OCI-LY7 (cell line): ENCODE measurements at regions not wholly inside any gene's neighbourhood (a gene's known extent, or its start where the extent isn't known, plus 50 kb on each side); places are given as distances from the start of the nearest gene placed in this dataset.

Source experiments
- CTCF ChIP-seq: fragments of 200-600 bp; sonication (generic); conservative IDR thresholded peaks from 2 replicates; pipeline ENCODE4 v1.5.1; 2014; ENCODE audit warnings: mild to moderate bottlenecking, antibody characterized with exemption, low read length, moderate library complexity, mixed read lengths
- EZH2phosphoT487 ChIP-seq: fragments of 200-600 bp; sonication (generic); IDR thresholded peaks from 2 replicates; pipeline ENCODE4 v1.6.1; 2018; ENCODE audit warnings: low read depth, borderline replicate concordance, mild to moderate bottlenecking, mixed run types, antibody characterized with exemption, low read length, moderate library complexity, mixed read lengths

- no peak for TF ChIP-seq CTCF
- no peak for TF ChIP-seq EZH2phosphoT487
These were observed 215.7 kb upstream of the ELL2 start for GRCh38 chr5:96177303-96177869.
